ENCODE measurements at regions not wholly inside any gene's neighbourhood (a gene's known extent, or its start where the extent isn't known, plus 50 kb on each side); places are given as distances from the start of the nearest gene placed in this dataset.

GRCh38 chr10:132133449-132134240 is 53.1 kb upstream of the DPYSL4 start:
- TF ChIP-seq POLR2AphosphoS5 (IDR thresholded peaks at IDR 0.05; ENCODE audit: low read depth, low read length) (no peak), POLR2A (IDR thresholded peaks at IDR 0.05; ENCODE audit: low read depth, low read length) (no peak), POU2F2 (IDR thresholded peaks at IDR 0.05; ENCODE audit: low read depth, low read length) (no peak), TAF1 (IDR thresholded peaks at IDR 0.05; ENCODE audit: low read depth, low read length) (no peak), SPI1 (IDR thresholded peaks at IDR 0.05; ENCODE audit: low read depth, low read length) (no peak), PAX5 (IDR thresholded peaks at IDR 0.05; ENCODE audit: insufficient read depth, low read length, severe bottlenecking) (no peak)
